G401 (cell line): ENCODE measurements at regions not wholly inside any gene's neighbourhood (a gene's known extent, or its start where the extent isn't known, plus 50 kb on each side); places are given as distances from the start of the nearest gene placed in this dataset.

Experiments used
- DNase-seq: peaks from one replicate; pipeline ENCODE4 v3.0.0-alpha.2; 2015; ENCODE audit warnings: low spot score
- in situ Hi-C: cut with HindIII; loops from 2 replicates; pipeline ENCODE4 v1.10.0; 2016; ENCODE audit warnings: low sequenced_read_pairs, mixed read lengths

- in situ Hi-C loops, result no loop called here
- no peak for DNase-seq
These were observed 52.7 kb upstream of the MYEOV start for GRCh38 chr11:69241075-69241740.

GRCh38 chr11:69241844-69242243 is 52.1 kb upstream of the MYEOV start:
- DNase-seq, result no peak
- in situ Hi-C loops, result no loop called here

GRCh38 chr11:69242266-69242920 is 51.6 kb upstream of the MYEOV start:
- in situ Hi-C loops, result no loop called here
- DNase-seq, result peak; percentile 80

- in situ Hi-C loops, result no loop called here
These were observed 50.3 kb upstream of the MYEOV start for GRCh38 chr11:69243496-69244200.

More at GRCh38 chr11:69243496-69244200, 50.3 kb upstream of the MYEOV start:
- no peak for DNase-seq
